ENCODE measurements at regions not wholly inside any gene's neighbourhood (a gene's known extent, or its start where the extent isn't known, plus 50 kb on each side); places are given as distances from the start of the nearest gene placed in this dataset.

- TF ChIP-seq CTCF (IDR thresholded peaks at IDR 0.05) (no peak), EZH2 (IDR thresholded peaks at IDR 0.05) (no peak), EZH2phosphoT487 (IDR thresholded peaks at IDR 0.05) (no peak)
Observed at GRCh38 chr10:64098994-64099393, 577.8 kb downstream of the REEP3 start.

Data from neural progenitor cell (in vitro differentiated cells).